HG02610 (cell line): ENCODE measurements at regions not wholly inside any gene's neighbourhood (a gene's known extent, or its start where the extent isn't known, plus 50 kb on each side); places are given as distances from the start of the nearest gene placed in this dataset.

Source experiments
- ATAC-seq: cut with Tn5 transposase; IDR thresholded peaks from one replicate; pipeline ENCODE4 v1.9.1; 2021; ENCODE audit warnings: mild to moderate bottlenecking, moderate library complexity; ENCODE audit not compliant: unreplicated experiment

DNA sequence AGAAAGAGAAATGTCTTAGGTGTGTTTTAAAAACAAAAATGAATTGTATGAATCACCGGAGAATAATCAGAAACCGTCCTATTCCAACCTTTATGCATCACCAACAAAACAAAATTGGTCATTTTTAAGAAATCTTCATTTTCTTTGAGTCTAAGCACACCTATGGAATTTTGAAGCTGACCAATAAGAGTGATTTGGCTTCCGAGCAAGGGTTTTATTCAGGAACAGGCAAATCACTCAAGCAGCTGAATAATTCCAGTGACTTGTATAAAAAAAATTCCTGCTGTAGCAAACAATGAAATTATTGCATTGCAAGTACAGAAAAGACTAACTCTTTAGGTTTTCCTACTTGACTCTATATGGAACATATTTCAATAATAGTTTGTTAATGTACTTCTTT, 83.8 kb upstream of the FNDC3B start:
- ATAC-seq, result no peak

DNA sequence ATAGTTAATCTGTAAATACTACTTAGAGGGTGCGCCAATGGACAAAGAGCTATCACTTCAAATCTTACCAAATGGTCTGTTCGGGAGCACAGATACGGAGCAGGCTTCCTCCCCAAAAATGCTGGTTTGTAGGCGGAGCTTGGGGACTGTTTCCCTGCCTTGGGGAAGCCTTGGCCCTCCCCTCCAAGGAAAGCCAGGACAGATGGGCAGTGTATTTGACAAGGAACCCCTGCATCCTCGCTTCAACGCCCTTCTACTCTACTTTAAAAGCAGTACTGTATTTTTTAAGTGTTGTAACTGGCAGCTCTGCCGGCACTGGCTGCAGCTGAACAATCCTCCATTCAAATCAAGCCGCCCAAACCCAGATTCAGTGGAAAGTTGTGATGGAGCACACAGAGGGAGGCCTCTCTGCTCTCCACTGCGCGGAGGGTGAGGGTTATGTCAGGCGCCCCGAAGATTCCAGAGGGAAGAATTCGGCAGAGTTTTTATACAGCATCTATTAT, 83.1 kb upstream of the FNDC3B start:
- ATAC-seq, result no peak

DNA sequence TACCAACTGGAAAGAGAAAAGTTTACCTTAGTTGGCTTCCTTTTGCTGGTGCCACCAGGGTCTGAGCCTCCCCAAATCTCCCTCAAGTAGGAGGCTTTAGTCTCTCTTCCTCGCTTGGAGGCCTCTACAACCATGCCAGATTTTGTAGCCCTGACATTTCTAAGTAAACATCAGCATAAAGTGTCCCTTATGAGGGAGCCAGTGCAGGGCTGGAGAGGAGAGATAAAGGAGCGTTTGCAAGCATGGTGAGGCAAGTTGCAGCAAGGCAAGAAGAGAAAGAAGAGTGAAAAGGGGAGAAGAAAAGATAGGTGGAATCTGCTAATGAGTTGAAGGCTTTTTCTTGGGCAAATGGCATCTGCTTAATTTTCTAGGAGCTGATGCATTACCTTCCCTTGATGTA, 82.7 kb upstream of the FNDC3B start:
- no peak for ATAC-seq

DNA sequence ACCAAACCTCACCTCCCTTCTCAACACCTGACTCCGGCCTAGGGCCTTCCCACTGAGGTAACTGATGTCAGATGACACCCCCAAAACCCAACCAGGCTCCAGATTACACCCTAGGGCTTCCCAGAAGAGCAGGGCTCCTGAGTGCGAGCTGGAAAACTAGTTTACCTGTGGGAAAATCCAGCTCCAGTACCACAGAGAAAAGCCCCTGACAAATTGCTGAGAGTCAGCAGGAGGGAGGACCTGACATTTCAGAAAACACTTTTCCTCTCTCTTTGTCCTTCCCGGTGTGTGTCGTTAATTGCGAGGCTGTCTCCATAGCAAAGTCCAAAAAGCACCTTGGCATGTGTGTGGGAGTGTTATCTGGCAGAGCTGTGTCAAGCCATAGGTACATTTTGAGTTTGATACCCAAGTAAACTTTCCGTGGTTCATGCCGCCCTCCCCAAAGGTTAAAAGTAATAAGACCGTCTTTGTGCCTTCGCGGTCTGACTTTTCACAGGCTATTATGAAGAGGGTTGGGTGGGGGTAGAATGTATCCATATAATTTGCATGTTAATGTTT, 79.8 kb upstream of the FNDC3B start:
- no peak for ATAC-seq

DNA sequence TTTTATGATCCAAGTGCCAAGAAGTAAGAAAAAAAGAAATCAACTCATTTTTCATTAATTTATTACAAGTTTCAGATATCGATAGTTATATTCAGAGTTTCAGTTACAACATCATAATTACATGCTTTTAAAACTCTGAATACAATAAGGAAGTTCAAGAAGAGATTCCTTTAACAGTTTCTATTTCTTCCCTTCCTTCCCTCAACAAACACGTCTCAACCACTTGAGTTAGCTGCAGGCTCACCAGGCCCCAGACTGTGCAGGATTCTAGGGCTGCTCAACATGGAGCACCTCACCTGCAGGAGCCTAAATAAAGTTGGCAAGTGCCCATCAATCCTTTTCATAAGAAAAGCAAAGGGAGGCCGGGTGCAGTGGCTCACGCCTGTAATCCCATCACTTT, 79.2 kb upstream of the FNDC3B start:
- no peak for ATAC-seq

DNA sequence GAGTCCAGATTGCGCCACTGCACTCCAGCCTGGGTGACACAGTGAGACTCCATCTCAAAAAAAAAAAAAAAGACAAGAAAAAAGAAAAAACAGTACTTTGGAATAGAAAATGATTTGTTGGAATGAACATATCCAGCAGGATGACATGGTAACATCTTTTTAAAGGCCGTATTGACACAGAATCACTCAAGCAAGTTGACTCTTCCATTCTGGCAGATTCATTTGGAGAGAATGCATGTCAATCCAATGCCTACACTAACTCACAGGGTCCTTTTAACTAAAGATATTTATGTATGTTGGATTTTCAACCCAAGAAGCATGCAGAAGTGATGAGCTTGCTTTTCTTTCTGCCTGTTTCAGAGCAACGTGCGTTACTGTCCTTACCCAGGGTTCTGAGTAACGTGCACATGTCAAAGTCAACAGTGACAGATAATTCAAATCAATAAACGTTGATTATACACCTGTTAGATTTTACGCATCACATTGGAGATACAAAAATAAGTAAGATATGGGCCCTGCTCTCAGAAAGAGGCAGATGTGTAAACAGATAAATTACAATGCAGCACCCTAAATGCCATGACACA, 77.1 kb upstream of the FNDC3B start:
- no peak for ATAC-seq

DNA sequence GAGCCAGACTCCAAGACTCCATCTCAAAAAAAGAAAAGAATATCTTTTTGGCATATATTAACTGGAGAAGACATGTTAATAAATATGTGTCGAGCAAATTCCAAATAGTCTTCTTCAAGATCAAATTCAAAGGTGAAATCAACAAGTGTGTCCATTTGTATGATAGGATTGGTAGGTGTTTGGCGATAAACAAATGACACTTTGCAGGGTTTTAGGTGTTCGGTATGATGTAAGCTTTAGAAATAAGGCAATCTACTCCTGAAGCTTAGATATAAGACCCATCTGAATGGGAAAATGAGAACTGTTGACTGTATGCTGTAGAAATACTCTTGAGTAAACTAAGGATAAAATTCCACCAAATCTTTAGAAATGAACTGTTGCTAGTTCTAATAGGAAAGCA, 75.8 kb upstream of the FNDC3B start:
- no peak for ATAC-seq

DNA sequence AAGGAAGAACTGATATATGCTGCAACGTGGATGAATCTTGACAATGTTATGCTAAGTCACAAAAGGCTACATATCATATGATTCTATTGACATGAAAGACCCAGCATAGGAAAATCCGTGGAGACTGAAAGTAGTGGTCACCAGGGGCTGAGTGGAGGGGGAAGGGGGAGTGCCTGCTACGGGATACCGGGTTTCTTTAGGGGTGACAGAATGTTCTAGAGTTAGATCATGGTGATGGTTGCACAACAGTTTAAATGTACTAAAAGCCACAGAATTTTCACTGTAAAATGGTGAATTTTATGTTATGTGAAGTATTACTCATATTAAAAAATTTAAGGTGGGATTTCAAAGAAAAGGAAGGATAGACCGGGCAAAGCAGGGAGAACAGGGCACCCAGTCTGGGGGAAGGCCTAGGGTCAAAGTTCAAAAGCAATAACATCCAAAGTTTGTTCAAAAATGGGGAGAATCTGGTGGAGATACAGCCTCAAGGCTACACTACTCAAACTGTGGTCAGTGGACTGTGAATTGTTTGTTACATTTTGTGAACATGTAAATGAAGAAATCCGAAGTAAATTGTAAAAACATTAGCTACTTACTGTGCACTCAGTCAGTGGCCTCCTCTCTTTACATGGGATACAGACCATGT, 74.2 kb upstream of the FNDC3B start:
- no peak for ATAC-seq

DNA sequence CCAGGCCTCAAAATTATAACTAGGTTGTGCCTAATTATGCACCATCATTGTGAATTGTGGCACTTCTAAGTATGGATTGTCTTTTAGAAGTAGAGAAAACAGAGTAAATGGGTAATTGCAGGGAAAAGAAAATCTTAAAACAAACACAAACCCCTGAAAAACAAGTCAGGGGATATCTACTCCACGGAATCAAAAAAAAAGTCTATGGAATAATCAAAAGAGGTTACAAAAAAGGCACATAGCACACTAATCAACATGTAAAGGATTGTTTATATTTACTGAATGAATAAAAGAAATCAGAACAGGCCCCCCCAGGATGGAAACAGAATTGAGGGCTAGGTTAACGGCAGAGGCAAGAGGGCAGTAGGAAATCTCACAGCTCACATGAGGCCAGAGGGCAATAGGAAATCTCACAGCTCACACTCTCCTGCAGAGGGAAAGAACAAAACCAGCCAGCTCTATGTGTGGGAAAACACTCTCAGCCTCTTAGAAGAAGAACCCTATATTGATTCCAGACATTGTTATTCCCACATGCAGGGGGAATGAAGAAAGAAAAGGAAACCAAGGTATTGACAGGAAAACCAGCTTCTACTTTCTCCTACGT, 72.7 kb upstream of the FNDC3B start:
- no peak for ATAC-seq

DNA sequence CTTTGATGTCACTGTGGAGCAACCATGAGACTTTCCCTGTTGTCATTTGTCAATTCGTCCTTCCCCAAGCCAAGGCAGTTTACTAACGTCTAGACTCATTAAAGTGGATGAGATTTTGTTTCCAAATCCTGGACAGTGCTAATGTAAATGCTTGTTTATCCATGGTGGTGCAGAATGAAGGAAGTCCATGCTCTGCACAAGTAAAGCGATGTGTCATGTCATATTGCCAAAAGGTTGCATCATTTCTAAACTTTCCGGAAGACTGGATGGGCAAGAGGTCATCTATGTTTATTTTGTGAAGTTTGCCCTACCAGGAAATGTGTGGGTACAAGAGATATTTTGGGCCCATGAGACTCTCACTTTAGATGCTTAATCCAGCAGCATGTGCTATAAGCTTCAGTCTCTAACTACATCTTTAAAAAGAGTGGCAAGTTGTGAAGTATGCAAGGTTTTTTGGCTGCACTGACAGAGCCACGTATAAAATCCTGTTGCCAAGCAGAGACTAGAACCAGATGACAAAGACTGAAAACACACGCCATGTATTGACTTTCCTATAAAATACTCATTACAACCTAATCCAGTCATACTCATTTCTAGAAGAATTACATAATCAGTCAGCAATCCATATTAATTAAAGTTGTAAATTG, 72.1 kb upstream of the FNDC3B start:
- no peak for ATAC-seq

DNA sequence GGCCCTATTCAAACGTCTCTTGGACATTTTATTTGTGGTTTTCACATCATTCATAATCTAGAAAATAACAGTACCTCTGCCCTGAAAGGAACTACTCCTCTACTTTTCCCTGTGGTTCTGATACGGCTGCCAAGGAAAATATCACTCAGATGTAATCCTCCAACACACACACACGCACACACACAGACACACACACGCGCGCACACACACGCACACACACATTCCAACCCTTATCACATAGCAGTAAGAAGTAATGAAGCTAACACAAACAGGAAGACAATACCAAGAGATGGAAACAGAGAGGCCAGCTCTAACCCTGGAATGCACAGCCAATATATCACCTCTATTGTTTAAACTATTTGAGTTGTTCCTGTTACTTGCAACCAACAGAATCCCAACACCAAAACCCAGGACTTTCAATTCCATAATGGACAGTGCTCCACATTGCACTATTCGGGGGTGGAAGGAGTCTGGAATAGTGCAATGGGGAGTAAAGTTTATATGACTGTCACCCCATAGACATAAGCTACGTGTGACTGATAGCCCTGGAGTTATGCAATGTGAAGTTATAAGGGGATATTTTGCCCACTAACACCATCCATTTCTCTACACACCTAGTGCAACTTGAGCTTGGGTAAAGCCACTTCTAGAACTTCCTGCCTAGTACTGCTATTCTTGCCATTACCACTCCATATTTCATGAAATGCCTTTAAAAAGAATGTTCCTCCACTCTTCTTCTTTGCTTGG, 71.3 kb upstream of the FNDC3B start:
- ATAC-seq, result no peak

DNA sequence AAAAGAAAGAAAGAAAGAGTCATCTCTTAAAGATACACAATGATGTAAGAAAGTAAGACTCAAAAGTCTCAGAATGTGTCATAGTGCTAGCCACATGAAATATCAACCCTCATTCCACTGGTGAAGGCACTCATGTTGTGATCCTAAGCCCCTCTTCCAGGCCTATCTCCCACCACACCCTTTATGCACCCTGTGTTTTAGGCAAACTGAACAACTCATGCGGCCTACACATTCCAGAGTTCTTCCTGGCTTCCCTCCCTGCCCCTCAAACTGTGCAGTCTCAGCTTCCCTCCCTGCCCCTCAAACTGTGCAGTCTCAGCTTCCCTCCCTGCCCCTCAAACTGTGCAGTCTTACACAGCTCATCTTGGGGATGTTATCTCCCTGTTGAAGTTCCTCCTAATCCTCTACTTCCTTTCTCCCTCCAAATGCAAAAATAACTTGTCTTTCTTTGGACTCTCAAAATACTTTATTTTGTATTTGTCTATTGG, 69.0 kb upstream of the FNDC3B start:
- ATAC-seq, result no peak

DNA sequence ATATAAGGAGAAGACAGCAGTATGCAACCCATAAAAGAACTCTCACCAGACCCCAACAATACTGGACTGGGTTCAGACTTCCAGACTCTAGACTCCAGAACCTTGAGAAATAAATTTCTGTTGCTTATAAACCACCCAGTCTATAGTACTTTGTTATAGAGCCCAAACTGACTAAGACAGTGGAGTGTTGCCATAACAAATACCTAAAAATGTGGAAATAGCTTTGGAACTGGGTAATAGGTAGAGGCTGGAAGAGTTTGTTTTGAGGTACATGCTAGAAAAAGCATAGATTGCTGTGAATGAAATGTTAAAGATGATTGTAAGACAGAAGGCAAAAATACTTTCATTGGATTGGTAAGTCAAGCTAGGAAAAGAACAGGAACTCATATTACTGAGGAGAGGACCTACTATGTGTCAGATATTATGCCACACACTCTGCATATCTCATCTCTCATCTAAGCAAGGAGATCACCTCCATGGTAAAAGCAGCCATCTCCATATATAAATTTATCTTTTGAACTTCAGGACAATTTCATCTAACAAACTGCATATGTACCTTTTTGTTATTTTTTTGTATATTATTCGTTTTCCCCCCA, 67.4 kb upstream of the FNDC3B start:
- no peak for ATAC-seq

DNA sequence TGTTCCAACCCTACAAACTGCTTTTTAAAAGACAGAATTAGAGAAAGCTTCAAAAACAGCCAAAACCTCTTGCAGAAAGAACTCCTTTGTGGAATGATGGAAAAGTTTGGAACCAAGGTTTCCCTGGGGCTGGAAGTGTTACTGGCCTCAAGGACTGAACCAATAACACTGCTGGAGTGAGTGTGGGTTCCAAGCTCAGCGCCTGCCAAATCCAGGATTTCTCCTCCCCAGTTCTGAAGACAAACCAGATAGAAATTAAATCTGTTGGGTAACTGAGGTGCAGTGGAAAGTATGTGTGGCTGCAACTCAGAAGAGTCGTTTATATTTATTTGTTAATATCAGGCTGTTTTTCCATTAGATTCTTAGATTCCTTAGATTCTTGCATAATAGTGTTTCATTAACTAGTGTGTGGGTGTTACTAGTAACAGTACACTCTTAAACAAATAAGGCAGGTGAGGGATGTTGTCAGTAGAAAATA, 66.5 kb upstream of the FNDC3B start:
- ATAC-seq, result no peak

DNA sequence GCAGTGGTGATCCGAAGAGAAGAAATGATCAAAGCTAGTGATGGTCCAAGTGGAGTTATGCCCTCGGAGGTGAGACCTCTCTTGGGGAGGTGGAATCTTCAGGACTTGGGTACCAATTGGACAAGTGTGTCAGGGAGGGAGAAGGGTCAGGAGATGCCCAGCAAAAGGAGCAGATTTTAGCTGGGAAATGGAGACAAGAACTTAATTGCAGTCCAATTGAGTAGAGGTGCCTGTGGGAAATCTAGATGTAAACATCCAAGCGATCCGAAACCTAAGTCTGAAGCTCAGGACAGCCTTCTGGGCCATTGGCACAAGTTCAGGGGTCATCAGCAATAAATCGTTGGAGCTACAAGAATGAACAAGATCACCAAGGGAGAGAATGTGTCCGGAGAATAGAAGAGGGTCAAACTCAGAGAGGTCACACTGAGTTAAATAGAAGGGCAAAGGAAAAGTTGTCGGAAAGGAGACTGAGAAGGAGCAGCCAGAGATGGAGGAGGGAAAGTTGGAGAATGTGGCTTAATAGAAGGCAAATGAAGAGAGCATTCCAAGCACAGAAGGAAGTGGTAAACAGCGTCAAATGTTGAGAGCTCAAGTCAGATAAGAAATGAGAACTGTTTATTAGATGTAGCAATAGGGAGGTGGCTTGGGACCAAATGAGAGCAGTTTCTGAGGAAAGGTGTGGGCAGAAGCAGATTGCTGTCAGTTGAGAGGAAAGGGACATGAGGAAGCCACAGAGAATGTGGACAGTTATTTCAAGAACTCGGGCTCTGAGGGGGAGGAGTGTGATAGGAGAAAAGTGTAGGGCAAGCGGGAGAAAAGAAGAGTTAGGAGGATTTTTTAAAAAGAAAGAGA, 64.2 kb upstream of the FNDC3B start:
- ATAC-seq, result no peak

DNA sequence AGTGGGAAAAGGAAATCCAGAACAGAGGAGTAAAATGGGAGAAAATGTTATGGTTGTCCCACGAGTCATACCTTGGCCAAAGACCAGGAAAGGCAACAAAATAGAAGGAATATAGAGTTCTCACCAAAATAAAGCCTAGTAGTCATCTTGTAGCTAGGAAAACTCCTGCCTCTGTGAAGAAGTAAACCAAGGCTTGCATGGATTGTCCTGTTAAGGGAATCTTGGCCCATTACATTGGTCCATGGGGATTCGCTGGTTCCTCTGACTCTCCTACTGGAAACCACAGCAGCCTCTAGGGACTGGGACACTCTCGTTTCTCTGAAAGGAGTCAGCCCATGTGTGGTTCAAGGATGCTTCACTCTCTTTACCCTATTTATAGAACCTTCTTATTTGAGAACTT, 62.9 kb upstream of the FNDC3B start:
- no peak for ATAC-seq

DNA sequence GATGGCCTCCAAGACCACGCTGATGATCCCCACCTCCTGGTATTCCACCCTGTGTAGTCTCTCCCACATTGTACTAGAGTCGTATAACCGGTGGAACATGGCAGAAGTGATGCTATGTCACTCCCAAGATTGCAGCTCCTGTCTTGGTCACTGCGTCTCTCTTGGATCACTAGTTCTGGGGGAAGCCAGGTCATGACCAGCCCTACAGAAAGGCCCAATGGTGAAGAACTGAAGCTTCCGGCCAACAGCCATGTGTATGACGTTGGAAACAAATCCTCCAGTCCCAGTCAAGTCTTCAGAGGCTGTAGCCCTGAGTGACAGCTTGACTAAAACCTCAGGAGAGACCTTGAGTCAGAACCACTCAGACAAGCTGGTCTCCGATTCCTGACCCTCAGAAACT, 61.9 kb upstream of the FNDC3B start:
- ATAC-seq, result no peak

DNA sequence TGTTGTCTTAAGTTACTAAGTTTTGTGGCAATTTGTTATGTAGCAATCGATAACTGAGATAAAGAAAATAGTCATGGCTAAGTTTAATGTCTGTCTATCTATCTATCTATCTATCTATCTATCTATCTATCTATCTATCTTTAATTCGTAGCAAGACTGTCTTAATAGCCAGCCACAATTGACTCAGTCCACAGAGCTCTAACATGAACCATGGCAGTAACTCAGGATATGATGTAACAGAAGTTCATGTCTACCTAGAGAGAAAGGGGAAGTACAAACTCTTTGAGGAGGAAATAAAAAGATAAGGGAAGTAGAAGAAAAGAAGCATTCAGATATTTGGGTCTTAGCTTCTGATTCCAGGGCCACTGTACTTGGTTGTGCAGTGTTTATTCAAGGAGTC, 61.5 kb upstream of the FNDC3B start:
- ATAC-seq, result no peak

DNA sequence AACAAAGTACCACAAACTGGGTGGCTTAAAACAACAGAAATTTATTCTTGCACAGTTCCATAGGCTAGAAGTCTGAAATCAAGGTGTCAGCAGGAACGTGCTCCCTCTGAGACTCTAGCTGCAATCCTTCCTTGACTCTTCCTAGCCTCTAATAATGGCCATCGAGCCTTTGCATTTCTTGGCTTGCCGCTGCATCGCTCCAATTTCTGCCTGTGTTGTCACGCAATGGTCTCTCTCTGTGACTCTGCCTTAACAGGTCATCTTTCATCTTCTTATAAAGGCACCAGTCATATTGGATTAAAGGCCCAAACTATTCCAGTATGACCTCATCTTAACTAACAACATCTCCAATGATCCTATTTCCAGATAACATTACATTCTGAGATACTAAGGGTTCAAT, 61.0 kb upstream of the FNDC3B start:
- no peak for ATAC-seq
